NCI-H1105 treated with DMSO at 0.1 percent for 48 hours (cell line): ENCODE measurements at regions not wholly inside any gene's neighbourhood (a gene's known extent, or its start where the extent isn't known, plus 50 kb on each side); places are given as distances from the start of the nearest gene placed in this dataset.

Experiments
- DNase-seq: peaks from one replicate; lab custom pipeline; 2025; lab: John Stamatoyannopoulos, UW

DNA sequence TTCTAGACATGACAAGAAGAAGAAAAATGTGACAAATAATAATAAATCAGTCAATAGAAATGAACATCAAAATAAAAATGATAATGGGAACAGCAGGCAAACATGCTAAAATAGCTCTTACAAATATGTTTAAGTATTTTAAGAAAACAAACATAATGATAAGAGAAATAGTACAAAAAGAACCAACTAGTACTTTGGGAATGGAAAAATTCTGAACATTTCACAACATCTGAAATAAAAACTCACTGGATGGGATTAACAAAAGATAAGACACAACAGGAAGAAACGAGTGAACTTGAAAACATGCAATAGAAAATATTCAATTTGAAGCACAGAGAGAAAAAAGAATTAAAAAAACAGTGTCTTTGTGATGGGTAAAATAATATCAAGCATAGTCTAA lies 115.2 kb upstream of the TSPAN2 start:
- DNase-seq: no peak

DNA sequence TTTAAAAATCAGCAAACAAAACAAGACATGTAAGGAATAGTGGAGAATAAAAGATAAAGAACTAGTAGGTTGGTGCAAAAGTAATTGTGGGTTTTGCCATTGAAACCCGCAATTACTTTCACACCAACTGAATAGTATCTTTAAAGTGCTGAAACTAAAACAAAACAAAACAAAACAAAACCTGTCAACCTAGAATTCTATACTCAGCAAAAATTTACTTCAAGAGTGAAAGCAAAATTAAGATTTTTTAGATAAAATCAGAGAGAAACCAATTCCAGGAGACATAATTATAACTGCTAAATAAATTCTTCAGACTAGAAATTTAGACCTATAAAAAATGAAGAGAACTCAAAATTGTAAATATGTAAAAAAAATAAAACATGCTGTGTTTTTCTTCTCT lies 114.0 kb upstream of the TSPAN2 start:
- no peak for DNase-seq

DNA sequence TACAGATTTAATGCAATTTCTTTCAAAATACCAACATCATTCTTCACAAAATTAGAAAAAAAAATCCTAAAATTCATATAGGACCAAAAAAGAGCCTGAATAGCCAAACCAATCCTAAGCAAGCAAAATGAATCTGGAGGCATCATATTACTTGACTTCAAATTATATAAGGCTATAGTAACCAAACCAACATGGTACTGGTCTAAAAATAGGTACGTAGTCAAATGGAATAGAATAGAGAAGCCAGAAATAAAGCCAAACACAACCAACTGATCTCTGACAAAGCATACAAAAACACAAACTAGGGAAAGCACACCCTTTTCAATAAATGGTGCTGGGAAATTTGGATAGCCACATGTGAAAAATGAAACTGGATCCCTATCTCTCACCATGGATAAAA lies 112.3 kb upstream of the TSPAN2 start:
- DNase-seq: no peak

DNA sequence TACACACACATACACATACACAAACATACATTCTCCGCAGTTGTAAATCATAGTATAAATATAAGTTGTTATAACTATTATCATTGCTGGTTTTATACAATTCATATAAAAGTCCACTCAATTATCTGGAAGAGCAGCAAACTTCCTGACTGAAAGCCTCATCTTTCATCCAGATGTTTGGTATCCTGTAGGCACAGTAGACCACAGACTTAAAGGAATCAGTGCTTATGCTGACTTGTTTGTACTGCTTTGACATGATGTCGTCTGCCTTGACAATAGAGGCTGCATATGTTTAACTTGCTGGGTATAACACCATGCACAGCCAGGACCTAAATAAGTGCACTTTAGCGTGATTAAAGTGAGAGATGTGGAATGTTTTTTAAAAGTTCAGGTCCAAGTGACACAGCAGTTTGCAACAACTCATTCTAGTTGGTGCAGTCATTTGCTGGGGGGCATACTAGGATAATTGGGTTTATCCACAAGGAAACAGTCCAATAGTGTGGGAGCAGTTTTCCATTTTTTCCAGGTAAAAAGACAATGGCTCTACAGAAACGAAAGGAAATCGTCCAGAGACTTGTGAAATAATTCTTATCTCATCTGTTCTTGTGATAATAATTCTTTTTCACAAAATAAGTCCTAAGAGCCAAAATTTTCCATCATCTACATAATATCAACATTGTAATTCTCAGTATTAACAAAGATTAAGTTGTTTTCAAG lies 110.3 kb upstream of the TSPAN2 start:
- no peak for DNase-seq

DNA sequence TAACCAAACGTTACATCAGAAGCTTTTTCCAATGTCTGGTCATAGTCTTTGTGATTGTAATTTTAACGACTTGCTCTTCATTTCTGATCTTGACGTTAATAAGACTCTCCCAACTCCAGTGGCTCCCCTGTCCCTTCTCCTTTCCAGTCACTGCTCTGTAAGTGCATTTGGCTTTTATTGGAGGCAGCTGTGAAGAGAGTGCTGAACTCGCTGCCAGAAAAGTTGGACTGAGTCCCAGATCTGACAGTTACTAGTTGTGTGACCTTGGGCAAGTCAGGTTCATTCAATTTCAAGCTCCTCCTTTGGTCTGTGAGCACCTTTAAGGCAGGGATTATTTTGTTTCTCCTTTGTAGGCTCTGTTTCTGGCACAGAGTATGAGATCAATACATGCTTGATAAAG lies 109.6 kb upstream of the TSPAN2 start:
- DNase-seq: peak; percentile 61

DNA sequence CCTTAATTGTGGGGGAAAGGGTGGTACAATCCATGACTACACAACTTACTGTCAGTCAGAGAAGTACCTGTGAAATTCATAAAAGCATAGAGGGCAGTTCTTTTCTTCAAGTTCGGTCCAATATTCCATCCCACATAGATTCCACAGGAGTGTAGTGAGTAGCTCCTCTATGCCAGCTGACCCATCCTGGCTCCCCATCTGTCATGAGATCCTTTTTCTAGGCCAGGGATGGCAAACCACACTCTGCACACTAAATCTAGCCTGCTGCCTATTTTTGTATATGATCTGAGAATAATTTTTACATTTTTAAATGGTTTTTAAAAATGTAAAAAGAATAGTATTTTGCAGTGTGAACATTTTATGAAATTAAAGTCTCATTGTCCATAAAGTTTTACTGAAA lies 107.0 kb upstream of the TSPAN2 start:
- no peak for DNase-seq

DNA sequence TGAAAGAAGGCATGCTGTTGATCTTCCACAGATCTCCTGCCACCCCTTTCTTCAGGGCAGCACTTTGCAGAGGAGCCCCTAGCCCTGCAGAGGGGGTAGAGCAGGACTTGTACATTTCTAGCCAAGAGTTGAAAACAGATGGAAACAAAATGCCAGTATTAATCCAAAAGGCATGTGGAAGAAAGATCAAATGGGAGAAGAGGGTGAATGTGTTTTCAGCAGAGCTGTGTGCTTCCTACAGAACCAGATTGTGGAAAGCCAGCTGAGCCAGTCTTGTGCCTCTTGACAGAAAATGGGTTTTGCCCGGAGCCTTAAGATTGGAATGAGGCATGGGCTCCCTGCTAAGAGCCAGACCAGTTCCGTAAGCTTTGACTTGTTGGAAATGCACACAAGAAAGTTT lies 105.2 kb upstream of the TSPAN2 start:
- no peak for DNase-seq

DNA sequence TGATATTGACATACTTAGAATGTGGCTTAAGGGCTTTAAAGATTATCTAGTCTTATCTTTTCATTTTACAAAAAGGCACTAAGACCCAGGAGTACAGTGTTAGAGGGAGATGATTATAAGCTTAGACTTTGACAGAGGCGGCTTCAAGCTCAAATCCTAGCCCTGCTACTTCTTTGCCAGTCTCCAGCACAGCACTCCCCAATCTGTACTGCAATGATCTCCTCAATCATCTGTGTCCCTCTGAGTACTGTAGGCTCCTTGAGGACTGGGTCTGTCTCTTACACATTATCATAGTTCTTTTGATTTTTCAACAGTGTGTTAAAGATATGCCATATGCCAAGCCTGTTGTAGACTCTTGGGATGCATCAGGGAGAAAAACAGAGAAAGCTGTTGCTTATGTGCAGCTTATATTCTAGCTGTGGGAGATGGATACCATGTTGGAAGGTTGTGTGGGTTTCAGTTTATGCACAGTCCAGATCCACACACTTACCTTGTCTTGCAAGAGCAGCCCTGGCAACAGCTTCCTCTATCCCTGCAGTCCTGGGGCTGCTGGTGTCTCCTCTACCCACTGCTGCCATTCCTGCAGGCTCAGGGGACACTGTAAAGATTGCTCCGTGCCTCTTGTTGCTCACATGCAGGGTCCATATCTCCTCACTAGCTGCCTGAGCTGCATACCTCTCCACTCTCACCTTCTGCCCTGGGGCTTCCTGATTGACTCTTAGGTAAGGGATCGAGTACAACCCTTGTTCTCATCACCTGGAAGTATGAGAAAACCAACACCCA lies 103.9 kb upstream of the TSPAN2 start:
- DNase-seq: no peak

DNA sequence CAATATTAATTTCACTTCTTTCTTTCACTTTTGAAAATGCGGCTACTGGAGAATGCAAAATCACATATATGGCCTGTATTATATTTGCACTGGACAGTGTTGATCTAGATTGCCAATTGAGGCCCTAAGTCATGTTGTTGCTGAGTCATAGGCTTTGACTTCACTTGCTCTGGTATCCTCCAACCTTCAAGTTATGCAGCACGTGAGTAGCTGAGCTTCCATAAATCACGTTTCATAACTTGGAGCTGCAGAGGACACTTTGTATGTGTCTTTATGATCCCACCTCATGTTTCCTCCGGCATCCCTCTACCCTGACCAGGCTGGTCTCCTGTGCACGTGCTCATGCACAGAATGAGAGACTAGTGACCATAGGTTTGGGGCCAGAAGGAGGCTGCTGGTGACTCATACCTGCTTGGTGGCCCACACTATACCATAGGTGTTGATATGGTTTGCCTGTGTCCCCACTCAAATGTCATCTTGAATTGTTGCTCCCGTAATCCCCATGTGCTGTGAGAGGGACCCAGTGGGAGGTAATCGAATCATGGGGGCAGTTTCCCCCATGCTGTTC lies 103.0 kb upstream of the TSPAN2 start:
- no peak for DNase-seq

DNA sequence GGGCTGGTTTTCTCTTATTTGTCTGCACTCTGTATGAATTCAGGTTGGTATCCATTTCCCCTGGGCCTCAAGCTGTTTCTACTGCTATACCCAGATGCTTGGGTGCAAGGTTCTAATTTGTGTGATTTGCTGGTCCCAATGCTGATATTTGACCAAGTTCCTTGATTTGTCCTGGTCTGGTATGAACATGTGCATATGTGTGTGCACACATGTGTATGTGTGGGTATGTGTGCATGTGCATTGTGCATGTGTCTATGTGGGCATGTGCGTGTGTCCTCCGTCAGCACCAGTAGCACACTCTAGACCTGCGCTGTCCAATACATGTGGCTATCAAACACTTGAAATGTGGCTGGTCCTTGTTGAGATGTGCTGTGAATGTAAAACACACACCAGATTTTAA lies 102.4 kb upstream of the TSPAN2 start:
- no peak for DNase-seq

DNA sequence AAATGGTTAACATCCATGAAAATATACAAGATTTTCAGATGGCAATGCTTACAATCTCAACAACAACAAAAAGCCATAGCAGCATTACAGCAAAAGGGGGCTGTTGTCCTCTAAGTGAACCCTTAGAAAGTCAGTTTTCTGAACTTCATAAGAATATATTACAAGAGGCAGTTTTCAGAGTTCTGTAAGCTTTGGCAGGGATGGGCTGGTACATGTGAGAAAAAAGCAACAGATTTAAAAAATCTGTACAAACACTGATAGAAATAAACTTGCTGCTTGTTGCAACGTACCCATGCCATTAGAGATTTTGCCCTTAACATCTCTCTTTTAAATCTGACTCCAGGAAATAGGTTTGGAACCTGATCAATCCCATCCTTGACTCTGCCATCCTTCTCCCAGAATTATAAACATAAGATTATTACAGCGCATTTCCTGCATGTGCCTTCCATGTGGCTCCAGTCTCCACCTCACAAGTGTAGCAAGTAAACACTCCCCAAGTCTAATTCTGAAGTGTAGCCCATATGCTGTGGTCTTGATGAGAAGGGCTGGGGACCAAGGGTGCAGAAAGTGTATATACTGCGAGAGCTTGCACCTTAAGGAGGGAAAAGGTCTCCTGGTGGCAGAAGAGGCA lies 101.4 kb upstream of the TSPAN2 start:
- no peak for DNase-seq

DNA sequence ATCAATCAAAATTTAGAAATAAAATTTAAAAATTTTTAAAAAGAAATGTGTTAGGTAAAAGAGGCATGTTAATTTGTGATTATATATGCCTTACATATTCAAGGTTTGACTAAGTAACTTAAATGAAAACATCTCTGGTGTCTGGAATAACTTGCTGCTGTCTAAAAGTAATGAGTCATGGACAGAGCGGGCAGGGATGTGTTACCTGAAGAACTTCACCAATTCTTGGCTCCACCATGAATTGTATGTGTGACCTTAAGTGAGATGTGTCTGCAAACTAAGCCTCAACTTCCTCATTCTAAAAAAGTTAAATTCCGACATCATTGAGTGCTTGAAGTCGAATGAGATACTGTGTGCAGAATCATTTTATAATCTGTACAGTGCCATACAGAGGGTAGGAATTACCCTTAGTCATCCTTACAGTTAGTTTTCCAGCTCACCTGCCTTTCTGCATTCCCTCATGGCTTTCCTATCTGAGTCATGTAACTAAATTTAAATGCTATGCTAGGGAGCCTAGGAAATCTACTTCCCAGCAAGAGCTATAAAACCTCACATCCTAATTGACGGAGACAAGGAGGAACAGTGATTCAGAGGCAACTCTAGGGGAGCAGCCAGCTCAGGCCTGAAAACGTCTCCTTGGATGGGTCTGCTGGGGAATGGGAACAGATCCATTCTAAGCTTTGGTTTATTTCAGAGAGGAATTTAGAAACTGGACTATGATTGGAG lies 100.7 kb upstream of the TSPAN2 start:
- no peak for DNase-seq

DNA sequence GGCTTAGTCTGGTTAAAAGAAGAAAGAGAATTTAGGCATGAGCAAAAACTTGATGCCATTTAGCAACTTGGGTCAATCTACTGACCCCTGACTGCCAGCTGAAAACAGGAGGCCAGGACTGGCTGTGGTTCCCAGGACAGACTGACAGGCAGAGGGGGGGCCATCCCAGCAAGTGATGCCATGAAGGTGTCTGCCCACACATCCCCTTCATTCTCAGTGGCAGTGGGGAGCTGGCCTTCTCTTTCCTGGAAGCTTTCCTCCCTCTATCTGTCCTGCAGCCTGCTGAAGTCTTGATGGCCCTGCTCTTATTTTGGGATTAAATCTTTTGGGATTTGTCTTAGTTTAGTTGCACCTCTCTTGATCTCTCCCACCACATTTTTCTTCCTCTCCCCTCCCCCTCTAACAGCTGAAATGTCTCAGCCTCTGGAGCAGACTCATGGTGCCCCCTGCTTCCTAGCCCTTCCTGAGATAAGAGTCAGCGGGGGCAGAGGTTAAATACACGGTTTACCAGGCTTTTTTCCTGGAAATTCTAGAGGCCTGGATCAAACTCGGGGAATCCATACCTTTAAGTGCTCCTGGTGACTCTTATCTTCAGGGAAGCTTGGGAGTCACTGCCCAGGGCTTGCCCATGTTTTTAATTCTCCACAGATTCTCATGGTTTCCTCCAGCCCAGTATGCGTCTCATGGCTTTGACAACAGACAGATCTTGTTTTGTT lies 99.5 kb upstream of the TSPAN2 start:
- DNase-seq: no peak

DNA sequence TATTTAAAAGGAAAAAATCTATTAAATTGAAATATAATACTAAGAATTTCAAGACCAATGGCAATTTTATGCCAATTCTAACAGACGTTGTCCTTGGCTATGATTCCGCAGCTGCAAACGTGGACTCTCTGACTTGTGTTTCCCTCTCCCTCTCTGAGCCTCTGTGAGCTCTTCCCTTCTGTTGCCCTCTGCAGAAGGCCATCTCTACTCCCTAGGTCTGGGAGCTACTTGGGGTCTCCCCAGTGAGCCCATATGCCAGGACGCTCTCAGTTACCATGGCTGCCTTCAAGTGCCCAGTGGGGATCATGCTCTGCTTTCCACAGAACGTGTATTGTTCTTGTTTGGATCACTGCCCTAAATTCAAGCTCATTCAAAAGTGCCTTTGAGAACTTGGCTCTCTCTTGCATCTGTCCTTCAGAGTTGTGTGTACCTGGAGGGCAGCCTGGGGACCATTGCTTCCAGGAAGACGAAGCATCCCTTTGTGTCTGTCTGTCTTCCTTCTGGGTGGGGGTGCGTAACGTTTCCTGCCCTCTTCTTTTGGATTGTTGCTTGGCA lies 97.5 kb upstream of the TSPAN2 start:
- no peak for DNase-seq

DNA sequence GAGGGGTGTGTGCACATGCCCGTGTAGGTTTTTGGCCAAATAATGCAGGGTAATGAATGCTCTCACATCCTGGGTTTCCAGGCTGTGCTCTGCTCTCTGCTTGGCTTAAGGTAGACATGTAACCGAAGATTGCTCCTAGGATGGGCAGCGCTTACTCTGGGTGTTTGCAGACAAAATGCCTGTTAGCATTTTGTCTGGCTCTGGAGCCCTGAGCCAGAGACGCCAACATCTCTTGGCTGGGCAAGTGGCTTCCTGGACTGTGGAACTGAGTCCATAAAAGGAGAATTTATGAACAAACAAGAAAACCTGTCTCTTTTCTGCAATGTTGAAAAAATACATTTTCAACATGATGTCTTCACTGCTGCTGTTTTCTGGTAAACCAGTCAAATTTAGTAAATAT lies 96.0 kb upstream of the TSPAN2 start:
- no peak for DNase-seq

DNA sequence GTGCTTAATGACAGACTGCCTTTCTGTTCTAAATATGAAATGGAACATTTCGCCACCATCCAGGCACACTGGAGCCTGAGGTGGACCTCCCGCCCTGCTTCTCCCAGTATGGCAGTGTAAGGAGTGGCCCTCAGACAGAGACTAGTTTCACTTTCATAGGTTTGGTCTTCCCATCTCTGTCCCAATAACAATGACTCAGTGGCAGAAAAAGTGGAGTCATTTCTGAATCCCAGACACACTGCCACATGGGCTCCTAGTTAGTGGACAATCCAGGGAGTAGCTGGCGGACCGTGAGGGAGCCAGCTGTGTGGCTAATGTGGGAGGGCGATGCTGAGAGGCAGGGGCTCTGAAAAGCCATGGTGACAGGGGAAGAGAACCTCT lies 95.6 kb upstream of the TSPAN2 start:
- no peak for DNase-seq

DNA sequence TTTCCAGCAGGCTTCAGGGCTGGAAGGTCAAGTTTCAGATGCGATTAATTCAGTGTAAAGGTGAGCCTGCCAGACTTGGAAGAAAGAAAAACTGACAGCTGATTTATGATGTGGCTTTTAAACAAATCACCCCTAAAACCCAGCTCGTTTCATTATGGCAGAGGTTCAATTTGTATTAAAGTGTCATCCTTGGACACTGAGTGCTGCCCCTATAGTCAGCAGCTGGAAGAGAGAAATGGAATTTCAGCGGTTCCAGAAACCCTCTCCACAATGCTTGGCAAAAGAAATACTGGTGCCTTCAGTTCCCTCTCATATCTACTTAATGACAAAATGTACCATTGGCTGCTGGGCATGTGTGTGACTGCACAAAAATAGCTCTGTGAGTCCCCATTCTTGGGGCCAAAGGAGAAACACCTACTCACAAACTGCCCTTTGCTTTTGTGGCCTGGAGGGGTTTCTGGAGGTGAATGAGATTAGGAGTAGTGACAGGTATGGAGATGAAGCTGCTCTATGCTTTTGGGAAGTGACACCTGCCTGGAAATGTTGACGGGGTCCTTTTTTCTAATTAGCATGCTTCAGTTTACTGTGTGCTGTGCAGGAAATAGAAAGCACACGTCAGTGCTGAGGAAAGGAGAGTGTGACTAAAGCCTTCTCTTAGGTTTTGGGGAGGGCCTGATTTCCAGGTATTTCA lies 95.1 kb upstream of the TSPAN2 start:
- peak; percentile 11 for DNase-seq

DNA sequence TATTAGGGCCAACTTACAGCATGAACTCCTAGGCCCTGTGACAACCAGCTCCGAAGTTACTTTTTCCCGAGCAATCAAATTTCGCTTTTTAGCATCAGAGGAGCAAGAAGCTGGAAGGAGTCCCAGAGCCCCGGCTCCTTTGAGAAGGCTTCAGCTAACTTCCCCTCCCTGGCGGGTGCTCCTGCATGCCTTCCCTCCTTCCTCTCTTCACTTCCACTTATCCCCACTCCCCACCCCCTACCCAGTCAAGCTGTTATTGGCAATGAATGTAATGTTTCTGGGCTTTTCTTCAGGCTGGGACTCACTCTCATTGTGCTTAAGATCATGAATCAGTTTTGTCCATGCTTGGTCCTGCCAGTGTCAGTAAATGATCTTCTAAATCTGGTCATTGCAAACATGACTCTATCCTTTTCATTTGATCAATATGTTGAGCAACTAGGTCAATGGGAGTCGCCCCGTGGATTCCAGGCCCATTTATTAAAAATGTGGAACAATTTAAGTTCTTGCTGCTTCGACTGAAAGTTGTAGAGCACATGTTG lies 94.5 kb upstream of the TSPAN2 start:
- DNase-seq: no peak

DNA sequence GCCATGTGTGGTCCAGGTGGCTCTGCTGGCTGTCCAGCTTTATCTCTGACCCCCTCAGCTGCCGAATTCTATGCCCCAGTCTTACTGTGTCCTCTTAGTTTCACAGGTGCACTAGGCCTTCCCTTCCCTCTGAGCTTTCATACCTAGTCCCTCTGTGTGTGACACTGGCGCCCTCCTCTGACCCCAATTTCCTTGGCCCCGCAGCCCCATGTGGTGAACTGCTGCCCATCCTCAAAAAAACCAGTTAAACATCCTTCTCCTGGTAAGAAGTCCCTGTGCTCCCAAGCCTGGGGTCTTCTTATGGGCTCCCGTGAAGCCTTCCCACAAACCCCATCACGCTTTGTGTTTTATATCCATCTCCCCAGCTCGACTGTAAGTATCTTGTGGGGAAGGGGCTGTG lies 93.9 kb upstream of the TSPAN2 start:
- DNase-seq: no peak

DNA sequence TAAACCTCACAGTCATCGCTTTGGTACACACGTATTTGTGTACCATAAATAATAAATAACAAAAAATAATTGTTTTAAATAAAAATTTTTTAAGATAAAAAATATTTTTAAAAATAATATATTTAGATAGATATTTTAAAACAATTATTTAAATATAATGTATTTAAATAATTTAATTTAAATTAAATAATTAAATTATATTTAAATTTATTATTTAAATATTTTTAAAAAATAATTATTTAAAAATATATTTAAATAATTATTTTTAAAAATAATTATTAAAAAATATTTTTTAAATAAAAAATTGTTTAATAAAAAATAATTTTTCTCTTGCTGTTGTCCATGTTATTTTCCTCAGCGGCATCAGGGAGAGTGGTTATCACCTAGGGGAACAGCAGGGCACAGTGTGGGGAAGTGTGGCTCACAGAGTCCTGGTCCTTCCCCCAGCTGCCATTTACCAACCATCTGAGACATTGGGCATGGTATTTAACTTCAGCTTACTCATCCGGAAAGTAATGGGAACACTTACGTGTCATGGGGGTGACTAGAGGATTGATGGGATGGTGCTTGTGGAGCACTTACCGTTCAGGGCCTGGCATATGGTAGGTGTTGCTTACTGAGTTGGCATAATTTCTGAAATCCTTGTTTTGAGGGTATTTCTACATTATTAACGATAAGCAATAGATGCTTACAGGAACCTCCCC lies 92.9 kb upstream of the TSPAN2 start:
- no peak for DNase-seq
